ENCODE measurements at regions not wholly inside any gene's neighbourhood (a gene's known extent, or its start where the extent isn't known, plus 50 kb on each side); places are given as distances from the start of the nearest gene placed in this dataset.

GRCh38 chr6:113669606-113670005, 187.5 kb upstream of the MARCKS start:
- Mint-ChIP-seq H3K36me3 (ENCODE audit: low read depth) (no peaks in the 10 kb centered on the region), H3K27ac (peak overlapping the region; percentile 55), H3K27me3 (ENCODE audit: low read depth, poor library complexity) (peaks cover 3% of the 10 kb centered on the region), H3K9me3 (no peaks in the 10 kb centered on the region), H3K4me1 (peaks cover 34% of the 10 kb centered on the region), H3K4me3 (no peak overlapping the region)
- TF ChIP-seq, protein P1, sequence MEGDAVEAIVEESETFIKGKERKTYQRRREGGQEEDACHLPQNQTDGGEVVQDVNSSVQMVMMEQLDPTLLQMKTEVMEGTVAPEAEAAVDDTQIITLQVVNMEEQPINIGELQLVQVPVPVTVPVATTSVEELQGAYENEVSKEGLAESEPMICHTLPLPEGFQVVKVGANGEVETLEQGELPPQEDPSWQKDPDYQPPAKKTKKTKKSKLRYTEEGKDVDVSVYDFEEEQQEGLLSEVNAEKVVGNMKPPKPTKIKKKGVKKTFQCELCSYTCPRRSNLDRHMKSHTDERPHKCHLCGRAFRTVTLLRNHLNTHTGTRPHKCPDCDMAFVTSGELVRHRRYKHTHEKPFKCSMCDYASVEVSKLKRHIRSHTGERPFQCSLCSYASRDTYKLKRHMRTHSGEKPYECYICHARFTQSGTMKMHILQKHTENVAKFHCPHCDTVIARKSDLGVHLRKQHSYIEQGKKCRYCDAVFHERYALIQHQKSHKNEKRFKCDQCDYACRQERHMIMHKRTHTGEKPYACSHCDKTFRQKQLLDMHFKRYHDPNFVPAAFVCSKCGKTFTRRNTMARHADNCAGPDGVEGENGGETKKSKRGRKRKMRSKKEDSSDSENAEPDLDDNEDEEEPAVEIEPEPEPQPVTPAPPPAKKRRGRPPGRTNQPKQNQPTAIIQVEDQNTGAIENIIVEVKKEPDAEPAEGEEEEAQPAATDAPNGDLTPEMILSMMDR (IDR thresholded peaks at IDR 0.05), result no peak
- DNase-seq, result no peak

DNA sequence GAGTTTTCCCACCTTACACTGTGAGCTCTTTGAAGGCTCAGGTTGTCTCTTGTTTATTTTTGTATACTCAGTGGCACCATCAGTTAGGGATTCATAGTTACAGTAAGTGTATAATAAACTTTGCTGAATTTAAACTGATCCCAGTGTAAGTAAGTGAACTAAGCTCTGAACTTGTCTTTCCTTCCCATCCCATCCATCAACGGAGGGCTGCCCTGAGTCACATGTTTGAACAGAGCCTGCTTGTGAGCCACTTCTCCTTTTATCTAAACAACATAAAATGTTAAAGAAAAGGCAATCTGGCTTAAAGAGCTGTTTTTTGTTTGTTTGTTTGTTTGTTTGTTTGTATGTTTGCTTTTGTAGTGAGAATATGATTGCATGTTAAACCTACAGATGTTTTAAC, 185.7 kb upstream of the MARCKS start:
- Mint-ChIP-seq H3K27ac (no peak overlapping the region), H3K4me3 (no peak overlapping the region), H3K4me1 (peaks cover 34% of the 10 kb centered on the region), H3K27me3 (ENCODE audit: low read depth, poor library complexity) (peaks cover 3% of the 10 kb centered on the region), H3K36me3 (ENCODE audit: low read depth) (no peaks in the 10 kb centered on the region), H3K9me3 (no peaks in the 10 kb centered on the region)
- DNase-seq, result no peak
- TF ChIP-seq, protein P1 (IDR thresholded peaks at IDR 0.05), result no peak

- H3K36me3 Mint-ChIP-seq (ENCODE audit: low read depth), result no peaks in the 10 kb centered on the region
- no peak for DNase-seq
- TF ChIP-seq, protein P1 (IDR thresholded peaks at IDR 0.05), result no peak
- H3K4me1 Mint-ChIP-seq, result peaks cover 44% of the 10 kb centered on the region
- peaks cover 3% of the 10 kb centered on the region for H3K27me3 Mint-ChIP-seq (ENCODE audit: low read depth, poor library complexity)
- H3K9me3 Mint-ChIP-seq, result no peaks in the 10 kb centered on the region
- H3K4me3 Mint-ChIP-seq, result no peak overlapping the region
- no peak overlapping the region for H3K27ac Mint-ChIP-seq
Observed at GRCh38 chr6:113672491-113673149, 184.5 kb upstream of the MARCKS start.

DNA sequence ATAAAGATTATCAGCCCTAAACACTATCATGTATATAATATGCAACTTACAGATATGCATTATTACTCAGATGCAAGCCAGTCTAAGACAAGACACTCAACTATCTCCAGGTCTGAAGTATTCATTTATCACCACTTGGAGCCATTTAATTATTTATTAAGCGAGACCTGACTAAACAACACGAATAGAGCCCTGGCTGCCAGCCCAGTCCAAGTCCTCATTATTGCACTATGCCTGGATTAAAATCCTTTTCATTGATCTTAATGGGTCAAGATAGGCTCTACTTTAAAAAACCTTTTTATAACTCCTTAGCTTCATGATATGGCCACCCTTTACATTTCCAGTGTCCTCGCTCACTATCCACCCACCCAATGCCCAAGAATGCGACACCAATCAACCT, 183.1 kb upstream of the MARCKS start:
- no peak overlapping the region for H3K4me3 Mint-ChIP-seq
- peaks cover 45% of the 10 kb centered on the region for H3K4me1 Mint-ChIP-seq
- no peak for DNase-seq
- no peaks in the 10 kb centered on the region for H3K36me3 Mint-ChIP-seq (ENCODE audit: low read depth)
- H3K27ac Mint-ChIP-seq, result peak overlapping the region; percentile 4
- TF ChIP-seq, protein P1 (IDR thresholded peaks at IDR 0.05), result no peak
- no peaks in the 10 kb centered on the region for H3K9me3 Mint-ChIP-seq
- peaks cover 2% of the 10 kb centered on the region for H3K27me3 Mint-ChIP-seq (ENCODE audit: low read depth, poor library complexity)

- TF ChIP-seq, protein P1 (IDR thresholded peaks at IDR 0.05), result no peak
- H3K9me3 Mint-ChIP-seq, result no peaks in the 10 kb centered on the region
- no peak overlapping the region for H3K27ac Mint-ChIP-seq
- DNase-seq, result no peak
- peaks cover 35% of the 10 kb centered on the region for H3K4me1 Mint-ChIP-seq
- no peaks in the 10 kb centered on the region for H3K27me3 Mint-ChIP-seq (ENCODE audit: low read depth, poor library complexity)
- no peak overlapping the region for H3K4me3 Mint-ChIP-seq
- no peaks in the 10 kb centered on the region for H3K36me3 Mint-ChIP-seq (ENCODE audit: low read depth)
Observed at GRCh38 chr6:113676057-113676456, 181.1 kb upstream of the MARCKS start.

DNA sequence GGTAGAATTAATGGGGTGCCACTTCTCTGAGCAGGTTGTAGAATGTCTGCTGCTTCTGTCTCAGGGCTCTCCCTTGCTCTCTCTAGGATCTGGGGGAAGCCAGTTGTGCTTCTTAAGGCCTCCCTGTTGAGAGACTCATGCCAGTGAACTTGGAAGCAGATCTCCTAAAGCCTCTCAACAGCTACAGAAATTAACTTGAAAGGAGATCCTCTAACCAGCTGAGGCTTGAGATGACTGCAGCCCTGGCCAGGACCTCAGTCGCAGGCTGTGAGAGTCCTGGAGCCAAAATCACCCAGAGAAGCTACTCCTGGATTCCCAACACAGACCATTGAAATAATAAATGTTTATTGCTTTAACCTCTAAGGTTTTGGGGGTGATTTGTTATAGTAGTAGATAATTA, 180.2 kb upstream of the MARCKS start:
- TF ChIP-seq, protein P1 (IDR thresholded peaks at IDR 0.05), result no peak
- Mint-ChIP-seq H3K4me1 (peaks cover 26% of the 10 kb centered on the region), H3K27me3 (ENCODE audit: low read depth, poor library complexity) (no peaks in the 10 kb centered on the region), H3K36me3 (ENCODE audit: low read depth) (no peaks in the 10 kb centered on the region), H3K27ac (peak overlapping the region; percentile 96), H3K9me3 (no peaks in the 10 kb centered on the region), H3K4me3 (no peak overlapping the region)
- DNase-seq, result no peak

Measured in nephron progenitor cell (in vitro differentiated cells).